K562 (cell line): ENCODE measurements at regions not wholly inside any gene's neighbourhood (a gene's known extent, or its start where the extent isn't known, plus 50 kb on each side); places are given as distances from the start of the nearest gene placed in this dataset.

Source experiments
- ATAC-seq: fragments of 200-7000 bp; cut with Tn5 transposase; 3 replicates; pipeline ENCODE4 v1.9.1; 2020; ENCODE audit warnings: moderate library complexity
- BruUV-seq: library from RNA; stranded (reverse); fragments of 400-500 nt; replicated peaks from 2 replicates; lab custom pipeline; 2021; lab: Mats Ljungman, UMichigan
- CTCF ChIA-PET: fragments of 300-600 bp; formaldehyde crosslinking; extraction: SDS; loops from one replicate; lab custom pipeline; 2021; ENCODE audit warnings: low intra/inter-chr PET ratio; lab: Yijun Ruan, JAX
- POLR2A ChIA-PET: fragments of 300-600, 350-650 bp; sonication (Branson Sonifier 250); formaldehyde crosslinking; extraction: SDS; loops from one replicate; lab custom pipeline; 2021; ENCODE audit warnings: antibody characterized with exemption, inconsistent platforms; lab: Yijun Ruan, JAX
- DNase-seq, 4 experiments: peaks; one replicate each; pipeline versions ENCODE4 v3.0.0 to v3.0.0-alpha.2; 2011 to 2018; ENCODE audit warnings: low spot score in 3 of 4, mixed read lengths in 3 of 4; ENCODE audit errors: extremely low read depth in 1 of 4
- FAIRE-seq: peaks from 2 replicates; lab custom pipeline; 2011; peaks lifted over from hg19 to GRCh38; lab: Jason Lieb, UNC
- H2AFZ ChIP-seq: 2 replicates; pipeline ENCODE4 v1.6.0; 2011; ENCODE audit warnings: low read depth, low read length, control low read depth, inconsistent platforms
- H3K27ac ChIP-seq: fragments of 200-600 bp; 3 replicates; pipeline ENCODE4 v1.8.0; 2011; ENCODE audit warnings: low read depth, mild to moderate bottlenecking, control low read depth, inconsistent platforms, low read length, moderate library complexity, mixed read lengths; ENCODE audit errors: extremely low read depth
- H3K27me3 ChIP-seq, 2 experiments: fragments of 300-600 bp in 1 of 2; 2 replicates in 1 of 2; 3 replicates in 1 of 2; pipeline versions ENCODE4 v1.6.0 to v1.8.0; 2011; ENCODE audit warnings: inconsistent platforms in 2 of 2, low read length in 2 of 2, mild to moderate bottlenecking in 1 of 2, mixed read lengths in 1 of 2, moderate library complexity in 1 of 2; ENCODE audit not compliant: control insufficient read depth in 2 of 2, insufficient read depth in 2 of 2
- H3K36me3 ChIP-seq: fragments of 300-600 bp; 3 replicates; pipeline ENCODE4 v1.8.0; 2011; ENCODE audit warnings: mild to moderate bottlenecking, low read length, inconsistent platforms; ENCODE audit not compliant: control insufficient read depth, insufficient read depth
- H3K4me1 ChIP-seq, 2 experiments: fragments of 200-600 bp in 1 of 2; replicated peaks in 1 of 2; 2 replicates in 1 of 2; 3 replicates in 1 of 2; pipeline versions ENCODE4 v1.5.1 to v1.8.0; 2011; ENCODE audit warnings: inconsistent platforms in 2 of 2, low read length in 2 of 2, mild to moderate bottlenecking in 1 of 2, mixed read lengths in 1 of 2, moderate library complexity in 1 of 2; ENCODE audit not compliant: control insufficient read depth in 2 of 2, insufficient read depth in 2 of 2
- H3K4me2 ChIP-seq: 2 replicates; pipeline ENCODE4 v1.6.1; 2011; ENCODE audit warnings: low read length, control low read depth, inconsistent platforms, mixed read lengths; ENCODE audit not compliant: insufficient read depth
- H3K4me3 ChIP-seq: fragments of 200-600 bp; sonication (generic), shearing (Covaris generic); 2 replicates; pipeline ENCODE4 v1.5.1; 2016; ENCODE audit warnings: control low read depth, inconsistent platforms
- H3K79me2 ChIP-seq: fragments of 200-600 bp; 3 replicates; pipeline ENCODE4 v1.8.0; 2011; ENCODE audit warnings: low read length, inconsistent platforms; ENCODE audit not compliant: control insufficient read depth, insufficient read depth
- H3K9ac ChIP-seq, 2 experiments: 2 replicates each; pipeline versions ENCODE4 v1.6.0 to v1.6.1; 2011; ENCODE audit warnings: low read depth in 2 of 2, low read length in 2 of 2, control low read depth in 1 of 2, inconsistent platforms in 1 of 2, mild to moderate bottlenecking in 1 of 2, mixed read lengths in 1 of 2; ENCODE audit not compliant: insufficient read depth in 1 of 2
- H3K9me1 ChIP-seq: one replicate; pipeline ENCODE4 v1.6.0; 2011; ENCODE audit warnings: inconsistent platforms, mild to moderate bottlenecking, low read length, moderate library complexity; ENCODE audit not compliant: control insufficient read depth, insufficient read depth
- H3K9me3 ChIP-seq: replicated peaks from 2 replicates; pipeline ENCODE4 v1.5.1; 2011; ENCODE audit warnings: low read depth, low read length, inconsistent platforms; ENCODE audit not compliant: control insufficient read depth, insufficient read depth
- H4K20me1 ChIP-seq: replicated peaks from 2 replicates; pipeline ENCODE4 v1.6.1; 2011; ENCODE audit warnings: low read length, inconsistent platforms, mixed read lengths; ENCODE audit not compliant: control insufficient read depth, insufficient read depth
- CSDE1 ChIP-seq, 2 experiments: fragments of 450-650 bp; IDR thresholded peaks; 2 replicates each; pipeline ENCODE4 v1.6.1; 2016; ENCODE audit warnings: mild to moderate bottlenecking in 1 of 2
- ELF1 ChIP-seq: fragments of 200-800 bp; sonication (Bioruptor generic); IDR thresholded peaks from 2 replicates; pipeline ENCODE4 v1.6.1; 2016; ENCODE audit warnings: missing genetic modification characterization, missing compliant biosample characterization
- HBP1 ChIP-seq: fragments of 450-650 bp; formaldehyde crosslinking; IDR thresholded peaks from 2 replicates; pipeline ENCODE4 v1.4.0; 2022; ENCODE audit warnings: missing genetic modification characterization
- HDAC3 ChIP-seq: fragments of 450-650 bp; IDR thresholded peaks from 2 replicates; pipeline ENCODE4 v1.6.1; 2018; ENCODE audit warnings: borderline replicate concordance, mild to moderate bottlenecking, moderate library complexity; ENCODE audit not compliant: partially characterized antibody
- IFI16 ChIP-seq: fragments of 250-450 bp; sonication (Bioruptor Pico); IDR thresholded peaks from 2 replicates; pipeline ENCODE4 v2.1.2; 2022; ENCODE audit warnings: mild to moderate bottlenecking, inconsistent platforms
- NFE2L1 ChIP-seq: fragments of 450-650 bp; IDR thresholded peaks from 2 replicates; pipeline ENCODE4 v1.6.1; 2016; ENCODE audit warnings: missing genetic modification characterization, low read depth, mild to moderate bottlenecking, missing compliant biosample characterization, moderate library complexity, borderline replicate concordance
- POLR3G ChIP-seq: IDR thresholded peaks from 2 replicates; pipeline ENCODE4 v1.6.1; 2011; ENCODE audit not compliant: insufficient read length, insufficient replicate concordance; ENCODE audit errors: extremely low read depth
- RFX7 ChIP-seq: fragments of 250-450 bp; sonication (Bioruptor Pico); IDR thresholded peaks from 2 replicates; pipeline ENCODE4 v1.5.1; 2021; ENCODE audit warnings: mild to moderate bottlenecking
- SIRT6 ChIP-seq: IDR thresholded peaks from one replicate; pipeline ENCODE4 v1.6.1; 2012; ENCODE audit warnings: low read depth, mild to moderate bottlenecking, control low read depth, inconsistent platforms, low read length, moderate library complexity
- ZNF124 ChIP-seq: sonication (generic); formaldehyde crosslinking; IDR thresholded peaks from 2 replicates; pipeline ENCODE4 v1.8.1; 2022; ENCODE audit warnings: missing genetic modification reagents
- ZNF212 ChIP-seq: fragments of 450-650 bp; formaldehyde crosslinking; IDR thresholded peaks from 2 replicates; pipeline ENCODE4 v1.4.0; 2020; ENCODE audit warnings: mild to moderate bottlenecking
- ZNF280A ChIP-seq: fragments of 450-650 bp; IDR thresholded peaks from 2 replicates; pipeline ENCODE4 v1.6.1; 2018; ENCODE audit warnings: mild to moderate bottlenecking, low read depth; ENCODE audit not compliant: partially characterized antibody
- ZNF395 ChIP-seq: fragments of 200-800 bp; sonication (Bioruptor generic); IDR thresholded peaks from 2 replicates; pipeline ENCODE4 v1.6.1; 2017; ENCODE audit warnings: missing genetic modification characterization, missing compliant biosample characterization
- ZNF431 ChIP-seq: sonication (generic); formaldehyde crosslinking; IDR thresholded peaks from 2 replicates; pipeline ENCODE4 v1.8.0; 2022; ENCODE audit warnings: mild to moderate bottlenecking, missing genetic modification reagents
- ZNF583 ChIP-seq: fragments of 250-450 bp; sonication (Bioruptor Pico); IDR thresholded peaks from 2 replicates; pipeline ENCODE4 v1.4.0; 2020
- ZNF76 ChIP-seq: fragments of 250-450 bp; sonication (Bioruptor Pico); IDR thresholded peaks from 2 replicates; pipeline ENCODE4 v1.4.0; 2020; ENCODE audit warnings: mild to moderate bottlenecking, moderate library complexity, borderline replicate concordance
- ZZZ3 ChIP-seq: fragments of 450-650 bp; IDR thresholded peaks from 2 replicates; pipeline ENCODE4 v1.6.1; 2016; ENCODE audit warnings: antibody characterized with exemption, mild to moderate bottlenecking, moderate library complexity
- WGBS: fragments of 100-300 bp; shearing (Covaris generic); methylation state at CpG from one replicate; pipeline ENCODE4 v1.1.6; 2016; ENCODE audit warnings: low coverage, mixed read lengths; ENCODE audit not compliant: insufficient coverage; ENCODE audit errors: missing lambda C conversion rate; 5-methylcytosine and 5-hydroxymethylcytosine counted together
- in situ Hi-C: fragments of 300-500 bp; cut with MboI; formaldehyde crosslinking; loops from 4 replicates; pipeline ENCODE4 v1.15.0; 2018; ENCODE audit warnings: inconsistent platforms, mixed read lengths
- intact Hi-C: fragments of 100-400 bp; cut with micrococcal nuclease; formaldehyde crosslinking; loops from 2 replicates; pipeline ENCODE4 v1.14.2; 2022

- Histone ChIP-seq H3K9me3 (no peaks in the 10 kb centered on the region), H3K27me3 (no peaks in the 10 kb centered on the region), H3K4me3 (no peak overlapping the region), H2AFZ (no peak overlapping the region)
- no TSS peak for BruUV-seq
- intact Hi-C loops: no loop called here
- TF ChIP-seq ZNF280A (no peak), POLR3G (no peak), IFI16 (CRISPR knock-in tag) (no peak), HDAC3 (no peak), ZNF431 (CRISPR knock-in tag) (no peak), RFX7 (CRISPR knock-in tag) (no peak), SIRT6 (no peak), CSDE1 (IDR thresholded peaks at IDR 0.05) (no peak), ZNF76 (CRISPR knock-in tag) (no peak), ZZZ3 (no peak), ZNF395 (CRISPR knock-in tag) (no peak), ZNF124 (CRISPR knock-in tag) (no peak), ELF1 (tag) (no peak), NFE2L1 (tag) (no peak), ZNF583 (CRISPR knock-in tag) (no peak), HBP1 (no peak), ZNF212 (no peak)
- TF ChIP-seq, all 486 proteins: peak for 0
- no peaks in the 10 kb centered on the region for H3K9me1 ChIP-seq
- ATAC-seq (no peak), FAIRE-seq (no peak), DNase-seq (no peak)
- H4K20me1 ChIP-seq: no peaks in the 10 kb centered on the region
- H3K4me2 ChIP-seq: no peak overlapping the region
- no peak overlapping the region for H3K9ac ChIP-seq
- H3K27ac ChIP-seq: no peak overlapping the region
- POLR2A ChIA-PET: no interaction called here
- no peaks in the 10 kb centered on the region for H3K79me2 ChIP-seq
- H3K4me1 ChIP-seq: no peaks in the 10 kb centered on the region
- CTCF ChIA-PET: no interaction called here
- in situ Hi-C loops: loop anchor here (25.0 kb wide), 1 partner anchor 222 kb away; no protein-coding TSS in a partner anchor
- H3K36me3 ChIP-seq: no peaks in the 10 kb centered on the region
- WGBS: 1% methylated on average over 4 of the region's 4 CpGs
Observed at GRCh38 chr6:100084316-100084990, 90.4 kb upstream of the MCHR2 start.
